Activated CD8-positive, alpha-beta T cell treated with anti-CD3 and anti-CD28 coated beads, Interleukin-2, amount 10 ng/mL, durations not matched to agents 7 days and 5 days (primary cell): ENCODE measurements at regions not wholly inside any gene's neighbourhood (a gene's known extent, or its start where the extent isn't known, plus 50 kb on each side); places are given as distances from the start of the nearest gene placed in this dataset.
"Not testable (repeated sequence)": the region's sequence is repeated elsewhere in the genome, so short reads cannot be mapped to it uniquely, and the experiment has no call there.

Source experiments
- ATAC-seq: fragments of 150-1000 bp; cut with Tn5 transposase; one replicate; pipeline ENCODE4 v1.10.0; 2021; ENCODE audit warnings: moderate library complexity
- CTCF ChIA-PET: fragments of 350-600 bp; sonication (Branson Sonifier 250); formaldehyde crosslinking; loops from one replicate; lab custom pipeline; 2021; ENCODE audit warnings: antibody characterized with exemption; lab: Charles Lee
- POLR2A ChIA-PET: fragments of 350-600 bp; sonication (Branson Sonifier 250); formaldehyde crosslinking; loops from one replicate; lab custom pipeline; 2021; ENCODE audit warnings: antibody characterized with exemption; lab: Charles Lee
- DNase-seq: peaks from one replicate; pipeline ENCODE4 v3.0.0-alpha.2; 2020
- H3K27ac Mint-ChIP-seq: one replicate; pipeline ENCODE4 v1.8.0; 2021; ENCODE audit warnings: mild to moderate bottlenecking, mixed read lengths
- H3K27me3 Mint-ChIP-seq: one replicate; pipeline ENCODE4 v1.8.0; 2021; ENCODE audit warnings: low read depth, mixed read lengths
- H3K36me3 Mint-ChIP-seq: one replicate; pipeline ENCODE4 v1.8.0; 2021; ENCODE audit warnings: low read depth, mixed read lengths
- H3K4me1 Mint-ChIP-seq: one replicate; pipeline ENCODE4 v1.8.0; 2021; ENCODE audit warnings: low read depth, mixed read lengths
- H3K4me3 Mint-ChIP-seq: one replicate; pipeline ENCODE4 v1.8.0; 2021; ENCODE audit warnings: mild to moderate bottlenecking, mixed read lengths
- H3K9me3 Mint-ChIP-seq: one replicate; pipeline ENCODE4 v1.8.0; 2022; ENCODE audit warnings: mixed read lengths; ENCODE audit not compliant: insufficient read depth

DNA sequence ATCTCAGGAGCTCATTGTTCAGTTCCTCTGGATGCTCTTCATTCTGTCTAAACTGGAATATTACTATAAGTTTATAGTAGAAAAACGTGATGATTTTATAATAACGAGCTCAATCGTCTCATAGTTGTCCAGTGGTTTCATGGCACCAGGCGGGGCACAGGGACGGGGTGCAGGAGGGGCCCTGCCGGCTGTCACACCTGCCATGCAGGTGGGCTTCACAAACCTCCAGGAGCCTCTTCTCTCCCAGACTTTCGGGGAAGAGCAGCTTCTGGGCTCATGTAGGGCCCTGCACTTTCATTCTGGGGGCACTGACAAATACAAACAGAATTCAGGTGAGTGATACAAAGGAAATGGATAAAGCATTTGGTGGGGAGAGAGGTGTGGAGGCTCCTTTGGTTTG is 146.9 kb upstream of the KLF6 start:
- DNase-seq (no peak), ATAC-seq (no peak)
- no peak overlapping the region for H3K4me3 Mint-ChIP-seq
- ChIA-PET POLR2A (interaction anchor here (1.3 to 8.5 kb wide), 4 partner anchors 14 to 147 kb away, joined by 3 to 67 read pairs (median 6); partner anchors contain the start of gene KLF6), CTCF (no interaction called here)
- no peaks in the 10 kb centered on the region for H3K27me3 Mint-ChIP-seq
- peaks cover 9% of the 10 kb centered on the region for H3K9me3 Mint-ChIP-seq
- peaks cover 36% of the 10 kb centered on the region for H3K36me3 Mint-ChIP-seq
- H3K4me1 Mint-ChIP-seq: peaks cover 70% of the 10 kb centered on the region
- H3K27ac Mint-ChIP-seq: peak overlapping the region; percentile 77

- peaks cover 33% of the 10 kb centered on the region for H3K36me3 Mint-ChIP-seq
- H3K27me3 Mint-ChIP-seq: no peaks in the 10 kb centered on the region
- CTCF ChIA-PET: no interaction called here
- POLR2A ChIA-PET: interaction anchor here (1.3 to 8.5 kb wide), 4 partner anchors 15 to 146 kb away, joined by 3 to 67 read pairs (median 6); partner anchors contain the start of gene KLF6
- peaks cover 6% of the 10 kb centered on the region for H3K9me3 Mint-ChIP-seq
- no peak overlapping the region for H3K4me3 Mint-ChIP-seq
- H3K27ac Mint-ChIP-seq: peak overlapping the region; percentile 77
- H3K4me1 Mint-ChIP-seq: peaks cover 70% of the 10 kb centered on the region
- ATAC-seq (no peak), DNase-seq (no peak)
These were observed 146.2 kb upstream of the KLF6 start for GRCh38 chr10:3931224-3931623.

GRCh38 chr10:3928569-3928968 is 143.6 kb upstream of the KLF6 start:
- ATAC-seq (no peak), DNase-seq (no peak)
- Mint-ChIP-seq H3K4me3 (no peak overlapping the region), H3K27ac (no peak overlapping the region), H3K36me3 (peaks cover 23% of the 10 kb centered on the region), H3K4me1 (peaks cover 56% of the 10 kb centered on the region), H3K9me3 (peaks cover 4% of the 10 kb centered on the region), H3K27me3 (no peaks in the 10 kb centered on the region)
- POLR2A ChIA-PET: interaction anchor here (1.3 kb wide), 1 partner anchor 143 kb away, joined by 4 read pairs; the partner anchor contains the start of gene KLF6
- CTCF ChIA-PET: no interaction called here

GRCh38 chr10:3928078-3928477 is 143.1 kb upstream of the KLF6 start:
- CTCF ChIA-PET: no interaction called here
- no peak overlapping the region for H3K4me3 Mint-ChIP-seq
- peaks cover 4% of the 10 kb centered on the region for H3K9me3 Mint-ChIP-seq

DNA sequence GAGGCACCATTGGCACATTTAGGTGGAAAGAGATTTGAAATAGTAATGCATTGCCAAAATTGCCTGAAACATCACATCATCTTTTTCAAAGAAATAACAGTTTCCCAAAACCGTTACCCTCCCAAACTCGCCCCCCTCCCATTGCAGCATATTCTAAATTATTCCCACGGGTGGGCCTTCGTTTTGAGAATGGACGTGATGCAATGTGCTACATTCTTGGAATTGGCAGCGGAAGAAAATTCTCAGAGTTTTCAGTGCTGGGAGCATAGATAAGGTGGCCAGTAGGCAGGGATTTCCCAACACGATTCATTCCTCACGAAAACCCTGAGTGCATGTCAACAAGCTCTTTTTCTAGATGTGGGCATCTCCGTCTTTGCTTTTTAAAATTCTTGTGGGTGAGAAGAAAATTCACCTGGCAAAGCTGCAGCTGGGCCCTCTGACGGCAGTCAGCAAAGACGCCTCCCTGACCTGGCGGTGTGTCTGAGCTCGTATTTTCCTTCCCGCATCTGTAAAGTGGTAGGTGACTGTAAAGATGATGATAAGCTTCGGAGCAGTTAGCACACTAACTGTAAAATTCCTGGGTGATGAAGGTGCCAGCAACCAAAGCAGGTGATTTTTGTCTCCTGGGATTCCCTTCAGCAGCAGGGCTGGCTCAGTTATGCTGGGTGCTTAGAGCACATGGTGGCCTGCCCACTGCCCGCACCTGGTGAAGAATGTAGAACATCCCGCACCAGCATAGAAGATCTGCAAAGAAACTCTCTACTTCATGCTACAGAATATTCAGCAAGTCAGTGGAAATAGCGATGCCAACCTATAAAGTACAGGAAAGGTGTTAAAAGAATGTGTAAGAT is 141.9 kb upstream of the KLF6 start:
- Mint-ChIP-seq H3K9me3 (peaks cover 4% of the 10 kb centered on the region), H3K4me1 (peaks cover 41% of the 10 kb centered on the region), H3K4me3 (no peak overlapping the region), H3K27me3 (no peaks in the 10 kb centered on the region), H3K27ac (peak overlapping the region; percentile 1), H3K36me3 (peaks cover 15% of the 10 kb centered on the region)
- DNase-seq (no peak), ATAC-seq (no peak)
- ChIA-PET POLR2A (interaction anchor here (2.0 kb wide), 1 partner anchor 142 kb away, joined by 9 read pairs; the partner anchor contains the start of gene KLF6), CTCF (no interaction called here)

More at GRCh38 chr10:3928078-3928477, 143.1 kb upstream of the KLF6 start:
- H3K4me1 Mint-ChIP-seq: peaks cover 51% of the 10 kb centered on the region
- H3K36me3 Mint-ChIP-seq: peaks cover 21% of the 10 kb centered on the region
- no peak overlapping the region for H3K27ac Mint-ChIP-seq
- ATAC-seq (no peak), DNase-seq (no peak)
- POLR2A ChIA-PET: no interaction called here
- H3K27me3 Mint-ChIP-seq: no peaks in the 10 kb centered on the region

DNA sequence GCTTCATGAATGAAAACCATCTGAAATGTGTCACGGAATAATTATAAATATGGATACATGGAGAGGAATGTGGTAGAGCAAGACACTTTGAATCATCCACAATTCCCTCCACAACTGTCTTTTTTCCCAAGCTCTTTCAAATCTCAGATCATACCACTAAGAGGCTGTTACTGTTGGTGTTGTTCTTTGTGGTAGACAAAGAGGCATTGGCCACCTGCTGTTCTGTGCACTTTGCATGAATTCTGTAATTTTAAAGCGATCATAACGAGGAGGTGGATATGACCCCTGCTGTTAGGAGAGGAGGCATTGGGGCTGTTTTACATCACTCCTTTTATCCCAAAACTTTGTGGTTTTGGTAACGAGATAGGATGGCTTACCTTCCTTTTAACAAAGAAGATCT is 141.2 kb upstream of the KLF6 start:
- Mint-ChIP-seq H3K4me1 (peaks cover 35% of the 10 kb centered on the region), H3K9me3 (peaks cover 4% of the 10 kb centered on the region), H3K36me3 (peaks cover 11% of the 10 kb centered on the region), H3K4me3 (no peak overlapping the region), H3K27ac (no peak overlapping the region), H3K27me3 (no peaks in the 10 kb centered on the region)
- no peak for DNase-seq
- ChIA-PET CTCF (no interaction called here), POLR2A (interaction anchor here (2.0 kb wide), 1 partner anchor 142 kb away, joined by 9 read pairs; the partner anchor contains the start of gene KLF6)
- ATAC-seq: no peak

GRCh38 chr10:3925184-3925583 is 140.2 kb upstream of the KLF6 start:
- Mint-ChIP-seq H3K27ac (peak overlapping the region; percentile 57), H3K4me3 (no peak overlapping the region), H3K27me3 (no peaks in the 10 kb centered on the region), H3K36me3 (peaks cover 11% of the 10 kb centered on the region), H3K4me1 (peaks cover 29% of the 10 kb centered on the region), H3K9me3 (peaks cover 4% of the 10 kb centered on the region)
- peak; percentile 53 for ATAC-seq
- ChIA-PET POLR2A (interaction anchor here (1.4 kb wide), 1 partner anchor 140 kb away, joined by 8 read pairs; the partner anchor contains the start of gene KLF6), CTCF (no interaction called here)
- DNase-seq: peak; percentile 30

DNA sequence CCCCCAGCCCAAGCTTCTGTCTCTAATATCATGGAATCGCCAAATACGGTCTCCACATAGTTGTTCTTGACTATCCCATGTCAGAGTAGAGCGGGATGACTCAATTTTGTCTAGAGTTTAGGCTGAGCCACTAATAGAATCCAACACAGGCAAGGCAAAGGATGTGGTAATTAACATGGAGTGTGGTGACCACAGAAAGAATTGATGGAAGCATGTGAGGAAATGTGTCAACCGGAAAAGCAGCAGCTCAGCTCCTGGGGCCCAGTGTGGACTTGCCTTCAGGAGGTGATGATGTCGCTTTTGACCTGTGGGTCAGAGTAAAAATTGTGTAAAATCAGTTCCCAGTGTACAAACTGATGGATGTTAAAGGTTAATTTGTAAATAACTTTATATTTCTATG is 139.3 kb upstream of the KLF6 start:
- no peaks in the 10 kb centered on the region for H3K27me3 Mint-ChIP-seq
- POLR2A ChIA-PET: interaction anchor here (1.4 kb wide), 1 partner anchor 139 kb away, joined by 8 read pairs; the partner anchor contains the start of gene KLF6

DNA sequence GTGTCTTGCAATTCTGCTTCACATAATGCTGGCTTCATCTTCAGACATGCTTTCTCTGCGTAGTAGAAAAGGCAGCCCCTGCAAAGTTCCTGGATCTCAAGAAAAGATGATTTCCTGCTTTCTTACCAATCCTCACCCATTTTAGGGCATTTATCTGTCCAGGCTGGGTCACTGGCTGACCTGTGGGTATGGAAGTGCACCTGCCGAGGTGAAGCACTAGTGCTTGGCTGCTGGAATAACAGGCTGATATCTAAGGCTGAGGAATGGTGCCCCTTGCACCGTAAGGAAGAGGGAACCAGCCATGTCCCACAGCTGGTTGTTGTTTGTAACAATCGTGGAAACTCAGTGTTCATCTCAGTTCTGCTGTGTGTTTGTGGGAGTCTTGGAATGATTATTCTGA is 138.0 kb upstream of the KLF6 start:
- Mint-ChIP-seq H3K27ac (no peak overlapping the region), H3K36me3 (peaks cover 15% of the 10 kb centered on the region), H3K4me3 (no peak overlapping the region), H3K9me3 (peaks cover 15% of the 10 kb centered on the region), H3K4me1 (peaks cover 32% of the 10 kb centered on the region), H3K27me3 (no peaks in the 10 kb centered on the region)
- POLR2A ChIA-PET: no interaction called here
- no peak for ATAC-seq
- CTCF ChIA-PET: no interaction called here
- DNase-seq: no peak

More for the DNA sequence above, 139.3 kb upstream of the KLF6 start:
- CTCF ChIA-PET: no interaction called here
- no peak overlapping the region for H3K4me3 Mint-ChIP-seq
- no peak for ATAC-seq
- no peak overlapping the region for H3K27ac Mint-ChIP-seq
- H3K9me3 Mint-ChIP-seq: peaks cover 4% of the 10 kb centered on the region
- peaks cover 32% of the 10 kb centered on the region for H3K4me1 Mint-ChIP-seq
- peaks cover 11% of the 10 kb centered on the region for H3K36me3 Mint-ChIP-seq
- DNase-seq: no peak

DNA sequence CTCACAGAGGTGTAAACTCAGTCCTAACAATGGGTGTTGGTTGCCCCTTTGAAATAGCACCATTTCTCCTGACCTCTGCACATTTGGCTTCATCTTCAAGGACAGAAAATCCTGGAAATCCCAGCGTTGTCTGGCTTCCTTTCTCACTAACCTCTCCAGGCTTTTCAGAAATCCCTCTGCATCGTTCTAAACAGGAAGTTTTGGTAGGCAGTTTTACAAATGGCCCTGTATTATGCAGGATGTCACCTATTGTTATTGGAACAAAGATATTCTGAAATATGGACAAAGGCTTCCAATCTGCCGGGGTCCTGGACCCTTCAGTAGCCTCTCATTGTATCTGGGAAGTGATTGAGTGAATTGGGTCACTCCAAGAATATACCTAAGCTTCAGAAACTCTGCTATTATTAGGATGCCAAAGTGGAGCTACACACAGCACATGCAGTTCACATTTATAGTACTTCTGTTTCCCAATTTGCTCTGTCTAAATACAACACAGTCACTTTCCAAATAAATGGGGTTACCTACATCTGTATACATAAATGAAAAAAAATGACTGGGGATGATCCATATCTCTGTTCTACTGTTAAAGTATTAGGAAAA is 134.8 kb upstream of the KLF6 start:
- Mint-ChIP-seq H3K36me3 (peaks cover 8% of the 10 kb centered on the region), H3K4me1 (peaks cover 18% of the 10 kb centered on the region), H3K27me3 (no peaks in the 10 kb centered on the region), H3K9me3 (peaks cover 15% of the 10 kb centered on the region), H3K27ac (no peak overlapping the region), H3K4me3 (no peak overlapping the region)
- DNase-seq (no peak), ATAC-seq (no peak)
- CTCF ChIA-PET: no interaction called here
- POLR2A ChIA-PET: interaction anchor here (1.3 kb wide), 1 partner anchor 135 kb away, joined by 4 read pairs; the partner anchor contains the start of gene KLF6

DNA sequence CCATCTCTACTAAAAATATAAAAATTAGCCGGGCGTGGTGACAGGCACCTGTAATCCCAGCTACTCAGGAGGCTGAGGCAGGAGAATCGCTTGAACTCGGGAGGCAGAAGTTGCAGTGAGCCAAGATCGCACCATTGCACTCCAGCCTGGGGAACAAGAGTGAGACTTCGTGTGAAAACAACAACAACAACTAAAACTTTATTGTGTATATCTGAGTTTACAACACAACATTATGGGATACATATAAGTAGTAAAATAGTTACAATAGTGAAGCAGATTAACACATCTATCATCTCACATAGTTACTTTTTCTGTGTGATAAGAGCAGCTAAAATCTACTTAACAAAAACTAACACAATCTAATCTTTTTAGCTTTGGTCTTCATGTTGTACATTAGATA is 132.4 kb upstream of the KLF6 start:
- peaks cover 16% of the 10 kb centered on the region for H3K9me3 Mint-ChIP-seq
- H3K4me3 Mint-ChIP-seq, H3K36me3 Mint-ChIP-seq, CTCF ChIA-PET, DNase-seq, H3K27me3 Mint-ChIP-seq, ATAC-seq, POLR2A ChIA-PET: not testable (repeated sequence)
- peak overlapping the region; percentile 9 for H3K27ac Mint-ChIP-seq
- H3K4me1 Mint-ChIP-seq: peaks cover 13% of the 10 kb centered on the region

DNA sequence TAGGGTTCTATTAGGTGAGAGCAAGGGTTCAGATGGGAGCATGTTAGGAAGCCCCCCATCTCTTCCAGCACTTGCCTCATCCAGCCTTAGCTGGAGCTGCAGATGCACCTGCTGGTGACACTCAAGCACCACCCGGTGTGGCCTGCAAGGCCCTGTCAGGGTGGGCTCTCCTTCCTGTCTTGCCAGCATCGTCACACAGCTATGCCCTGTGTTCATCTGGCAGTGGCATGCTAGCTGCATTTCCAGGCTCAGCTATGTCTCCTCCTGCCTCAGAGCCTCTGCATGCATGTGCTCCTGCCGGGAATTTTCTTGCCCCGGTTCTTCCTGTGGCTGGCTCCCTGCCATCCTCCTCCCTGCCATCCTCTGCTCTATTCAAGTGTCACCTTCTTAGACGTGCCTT is 129.7 kb upstream of the KLF6 start:
- Mint-ChIP-seq H3K4me3 (no peak overlapping the region), H3K27me3 (no peaks in the 10 kb centered on the region), H3K4me1 (peaks cover 8% of the 10 kb centered on the region), H3K36me3 (peaks cover 5% of the 10 kb centered on the region), H3K27ac (no peak overlapping the region), H3K9me3 (peaks cover 16% of the 10 kb centered on the region)
- no peak for ATAC-seq
- ChIA-PET POLR2A (no interaction called here), CTCF (no interaction called here)
- DNase-seq: no peak
